ENCODE measurements at regions not wholly inside any gene's neighbourhood (a gene's known extent, or its start where the extent isn't known, plus 50 kb on each side); places are given as distances from the start of the nearest gene placed in this dataset.

DNA sequence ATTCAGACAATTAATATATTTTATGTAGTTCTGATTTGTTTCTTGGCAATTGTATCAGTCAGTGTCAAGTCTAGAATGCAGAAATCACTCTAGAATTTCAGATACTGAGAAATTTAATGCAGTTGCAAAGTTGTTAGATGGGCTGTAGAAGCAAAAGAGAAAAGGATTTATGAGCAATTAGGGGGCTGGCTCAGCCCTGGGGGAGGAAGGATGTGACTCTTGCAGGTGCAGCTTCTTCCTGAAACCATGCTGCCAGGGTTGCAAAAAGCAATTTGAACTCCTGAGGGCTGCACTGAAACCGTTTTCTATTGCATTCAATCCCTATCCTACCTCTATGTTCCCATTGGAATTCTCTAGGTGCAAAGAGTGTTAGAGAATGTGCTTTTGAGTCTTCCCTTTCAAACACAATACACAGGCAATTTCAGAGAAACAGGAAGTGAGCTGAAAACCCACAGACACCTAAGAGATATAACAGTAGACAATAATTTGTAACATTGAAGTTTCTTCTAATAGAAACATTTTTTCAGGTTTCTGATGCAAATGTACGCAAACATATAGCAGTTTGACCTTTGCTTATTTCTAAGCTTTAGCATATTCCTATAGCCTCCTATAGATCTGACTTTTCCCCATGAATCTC is 814.7 kb upstream of the ATXN8OS start:
- FAIRE-seq (no peak), DNase-seq (ENCODE audit: insufficient read length, low spot score) (no peak)
- TF ChIP-seq POU2F2 (IDR thresholded peaks at IDR 0.05; ENCODE audit: low read depth, low read length) (no peak), SPI1 (IDR thresholded peaks at IDR 0.05; ENCODE audit: low read depth, low read length) (peak; percentile 62), TAF1 (IDR thresholded peaks at IDR 0.05; ENCODE audit: low read depth, low read length) (no peak), PAX5 (IDR thresholded peaks at IDR 0.05; ENCODE audit: insufficient read depth, low read length, severe bottlenecking) (no peak)

DNA sequence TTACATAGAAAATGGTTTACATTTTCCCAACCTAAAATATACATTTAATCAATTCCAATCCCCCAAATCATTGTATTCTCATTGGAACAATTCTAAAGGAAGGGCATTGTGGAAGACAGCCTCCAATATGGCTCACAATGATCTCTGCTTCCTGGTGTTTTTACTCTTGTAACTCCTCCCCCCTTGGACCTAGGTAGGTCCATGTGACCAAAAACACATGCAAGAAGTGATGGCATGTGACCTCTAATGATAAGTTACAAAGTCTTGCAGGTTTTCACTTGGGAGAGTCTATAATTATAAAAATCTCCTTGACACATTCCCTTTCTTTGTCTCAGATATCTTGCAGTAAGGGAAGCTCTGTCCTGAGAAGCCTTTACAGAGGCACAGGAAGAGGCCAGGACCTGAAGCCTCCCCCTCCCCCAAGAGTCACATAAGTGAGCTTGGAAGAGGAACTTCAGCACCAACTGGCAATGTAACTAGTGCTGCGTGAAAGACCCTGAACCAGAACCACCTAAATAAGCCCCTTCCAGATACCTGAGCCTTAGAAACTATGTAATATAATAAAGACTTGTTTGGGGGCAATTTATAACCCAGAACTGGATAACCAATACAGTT is 816.2 kb upstream of the ATXN8OS start:
- TF ChIP-seq POLR2AphosphoS5 (IDR thresholded peaks at IDR 0.05; ENCODE audit: low read depth, low read length), result no peak
- no peak for TF ChIP-seq SPI1 (IDR thresholded peaks at IDR 0.05; ENCODE audit: low read depth, low read length)
- no peak for TF ChIP-seq PAX5 (IDR thresholded peaks at IDR 0.05; ENCODE audit: insufficient read depth, low read length, severe bottlenecking)
- TF ChIP-seq TAF1 (IDR thresholded peaks at IDR 0.05; ENCODE audit: low read depth, low read length), result no peak
- no peak for TF ChIP-seq POU2F2 (IDR thresholded peaks at IDR 0.05; ENCODE audit: low read depth, low read length)
- no peak for TF ChIP-seq POLR2A (IDR thresholded peaks at IDR 0.05; ENCODE audit: low read depth, low read length)
- FAIRE-seq, result no peak
- DNase-seq (ENCODE audit: insufficient read length, low spot score), result no peak

DNA sequence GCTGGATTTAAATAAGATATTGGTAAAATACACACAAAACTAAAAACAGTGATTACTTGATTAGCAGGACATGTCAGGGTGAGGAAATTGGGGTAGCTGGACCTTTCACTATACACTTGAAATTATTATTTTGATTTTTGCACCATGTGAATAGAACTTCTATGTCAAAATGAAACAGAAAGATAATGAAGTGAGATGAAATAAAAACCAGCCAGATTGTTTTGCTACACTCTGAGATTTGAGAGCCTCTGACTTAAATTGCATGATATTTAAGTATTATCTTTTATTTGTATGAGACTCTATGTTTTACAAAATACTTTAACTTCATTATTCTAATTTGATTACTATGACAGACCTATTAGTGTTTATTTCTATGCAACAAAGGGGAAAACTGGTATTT is 819.6 kb upstream of the ATXN8OS start:
- TF ChIP-seq POLR2AphosphoS5 (IDR thresholded peaks at IDR 0.05; ENCODE audit: low read depth, low read length), result no peak
- TF ChIP-seq SPI1 (IDR thresholded peaks at IDR 0.05; ENCODE audit: low read depth, low read length), result no peak
- no peak for TF ChIP-seq POLR2A (IDR thresholded peaks at IDR 0.05; ENCODE audit: low read depth, low read length)
- no peak for TF ChIP-seq POU2F2 (IDR thresholded peaks at IDR 0.05; ENCODE audit: low read depth, low read length)
- no peak for TF ChIP-seq PAX5 (IDR thresholded peaks at IDR 0.05; ENCODE audit: insufficient read depth, low read length, severe bottlenecking)
- FAIRE-seq (no peak), DNase-seq (ENCODE audit: insufficient read length, low spot score) (no peak)

DNA sequence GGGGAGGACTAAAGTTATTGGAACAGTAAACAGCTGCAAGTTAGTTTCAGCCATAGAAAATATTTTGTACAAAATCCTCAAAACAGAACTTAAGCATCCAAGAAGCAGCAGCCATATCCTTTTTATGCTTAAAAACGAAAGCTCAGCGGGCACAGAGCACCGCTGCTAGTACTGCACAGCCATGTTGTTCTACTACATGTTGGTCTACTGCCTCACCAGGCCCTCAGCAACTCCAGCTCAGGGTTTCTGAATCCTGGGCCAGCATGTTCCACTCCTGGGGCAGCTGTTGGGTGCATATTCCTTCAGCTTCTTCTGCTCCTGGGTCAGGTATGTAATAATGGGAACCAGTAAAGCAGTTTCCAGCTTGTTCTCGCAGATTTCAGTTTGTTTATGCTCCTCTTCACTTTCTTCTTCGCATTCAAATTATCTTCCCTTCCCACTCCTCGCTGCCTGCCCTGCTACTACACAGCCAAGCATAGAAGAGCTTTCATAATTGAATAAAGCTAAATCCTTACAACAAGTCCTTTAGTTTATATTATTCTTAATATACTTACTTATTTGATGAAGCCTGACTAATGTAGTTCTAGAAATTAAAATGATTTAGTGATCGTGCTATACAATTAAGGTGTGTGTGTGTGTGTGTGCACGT is 820.5 kb upstream of the ATXN8OS start:
- FAIRE-seq (no peak), DNase-seq (ENCODE audit: insufficient read length, low spot score) (no peak)

DNA sequence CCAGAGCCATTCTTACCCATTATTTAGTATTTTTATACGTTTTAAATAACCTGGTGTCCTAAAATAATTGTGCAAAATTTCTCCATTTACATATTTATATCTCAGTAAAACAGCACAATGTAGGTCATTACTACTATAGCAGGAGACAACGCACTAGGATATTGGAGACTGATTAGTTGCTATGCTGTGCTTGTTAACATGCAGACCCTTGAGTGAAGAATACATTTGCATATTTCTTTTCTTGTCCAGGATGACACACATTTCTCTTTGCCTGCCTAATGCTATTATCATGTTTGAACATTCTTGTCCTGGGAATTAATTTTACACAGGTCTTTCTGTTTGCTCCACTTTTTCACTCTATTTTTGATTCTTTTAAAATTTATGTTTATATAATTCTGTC is 823.8 kb upstream of the ATXN8OS start:
- DNase-seq (ENCODE audit: insufficient read length, low spot score) (no peak), FAIRE-seq (no peak)
- TF ChIP-seq POLR2AphosphoS5 (IDR thresholded peaks at IDR 0.05; ENCODE audit: low read depth, low read length) (no peak), PAX5 (IDR thresholded peaks at IDR 0.05; ENCODE audit: insufficient read depth, low read length, severe bottlenecking) (no peak), TAF1 (IDR thresholded peaks at IDR 0.05; ENCODE audit: low read depth, low read length) (no peak), POU2F2 (IDR thresholded peaks at IDR 0.05; ENCODE audit: low read depth, low read length) (no peak), POLR2A (IDR thresholded peaks at IDR 0.05; ENCODE audit: low read depth, low read length) (no peak), SPI1 (IDR thresholded peaks at IDR 0.05; ENCODE audit: low read depth, low read length) (no peak)

More for the DNA sequence above, 820.5 kb upstream of the ATXN8OS start:
- no peak for TF ChIP-seq POLR2AphosphoS5 (IDR thresholded peaks at IDR 0.05; ENCODE audit: low read depth, low read length)
- TF ChIP-seq PAX5 (IDR thresholded peaks at IDR 0.05; ENCODE audit: insufficient read depth, low read length, severe bottlenecking), result no peak
- TF ChIP-seq TAF1 (IDR thresholded peaks at IDR 0.05; ENCODE audit: low read depth, low read length), result no peak
- TF ChIP-seq SPI1 (IDR thresholded peaks at IDR 0.05; ENCODE audit: low read depth, low read length), result no peak
- no peak for TF ChIP-seq POU2F2 (IDR thresholded peaks at IDR 0.05; ENCODE audit: low read depth, low read length)
- no peak for TF ChIP-seq POLR2A (IDR thresholded peaks at IDR 0.05; ENCODE audit: low read depth, low read length)

DNA sequence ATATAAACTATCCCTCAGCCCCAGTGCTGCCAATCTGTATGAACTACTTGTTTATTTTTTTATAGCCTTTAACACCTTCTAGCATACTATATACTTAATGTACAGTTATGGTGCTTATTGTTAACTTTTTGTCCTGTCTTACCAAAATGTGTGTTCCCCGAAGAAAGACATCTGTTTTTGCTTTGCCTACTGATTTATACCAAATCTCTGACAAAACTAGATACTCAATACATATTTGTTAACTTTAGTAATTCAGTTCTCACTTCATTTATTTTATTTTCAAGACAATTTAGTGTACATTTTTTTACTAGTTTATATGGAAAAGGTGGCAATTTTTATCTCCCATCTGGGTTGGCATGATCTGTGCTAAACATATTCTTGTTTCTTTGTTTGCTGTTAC is 824.3 kb upstream of the ATXN8OS start:
- no peak for TF ChIP-seq POU2F2 (IDR thresholded peaks at IDR 0.05; ENCODE audit: low read depth, low read length)
- no peak for TF ChIP-seq POLR2AphosphoS5 (IDR thresholded peaks at IDR 0.05; ENCODE audit: low read depth, low read length)
- TF ChIP-seq SPI1 (IDR thresholded peaks at IDR 0.05; ENCODE audit: low read depth, low read length), result no peak
- no peak for TF ChIP-seq TAF1 (IDR thresholded peaks at IDR 0.05; ENCODE audit: low read depth, low read length)
- TF ChIP-seq PAX5 (IDR thresholded peaks at IDR 0.05; ENCODE audit: insufficient read depth, low read length, severe bottlenecking), result no peak
- TF ChIP-seq POLR2A (IDR thresholded peaks at IDR 0.05; ENCODE audit: low read depth, low read length), result no peak
- no peak for DNase-seq (ENCODE audit: insufficient read length, low spot score)
- no peak for FAIRE-seq

DNA sequence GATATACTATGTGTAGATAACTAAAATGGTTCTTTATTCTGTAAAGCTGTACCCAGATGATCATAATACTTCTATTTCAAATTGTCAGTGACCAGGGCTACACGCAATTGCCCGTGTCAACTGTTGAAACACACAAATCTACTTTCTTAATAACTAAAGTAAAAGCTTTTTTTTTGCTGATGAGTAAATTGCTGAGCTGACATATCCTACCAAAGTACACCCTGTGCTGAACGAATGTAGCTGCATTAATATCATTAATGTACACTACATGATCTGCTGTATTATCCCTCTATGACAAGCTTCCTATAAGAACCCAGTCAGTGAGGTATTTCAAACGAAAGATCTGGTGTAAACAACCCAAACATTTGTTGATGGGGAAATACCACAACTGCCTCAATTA is 827.2 kb upstream of the ATXN8OS start:
- no peak for FAIRE-seq
- TF ChIP-seq POU2F2 (IDR thresholded peaks at IDR 0.05; ENCODE audit: low read depth, low read length), result no peak
- no peak for TF ChIP-seq PAX5 (IDR thresholded peaks at IDR 0.05; ENCODE audit: insufficient read depth, low read length, severe bottlenecking)
- TF ChIP-seq POLR2A (IDR thresholded peaks at IDR 0.05; ENCODE audit: low read depth, low read length), result no peak
- no peak for TF ChIP-seq POLR2AphosphoS5 (IDR thresholded peaks at IDR 0.05; ENCODE audit: low read depth, low read length)
- TF ChIP-seq SPI1 (IDR thresholded peaks at IDR 0.05; ENCODE audit: low read depth, low read length), result no peak
- TF ChIP-seq TAF1 (IDR thresholded peaks at IDR 0.05; ENCODE audit: low read depth, low read length), result no peak
- DNase-seq (ENCODE audit: insufficient read length, low spot score), result no peak

DNA sequence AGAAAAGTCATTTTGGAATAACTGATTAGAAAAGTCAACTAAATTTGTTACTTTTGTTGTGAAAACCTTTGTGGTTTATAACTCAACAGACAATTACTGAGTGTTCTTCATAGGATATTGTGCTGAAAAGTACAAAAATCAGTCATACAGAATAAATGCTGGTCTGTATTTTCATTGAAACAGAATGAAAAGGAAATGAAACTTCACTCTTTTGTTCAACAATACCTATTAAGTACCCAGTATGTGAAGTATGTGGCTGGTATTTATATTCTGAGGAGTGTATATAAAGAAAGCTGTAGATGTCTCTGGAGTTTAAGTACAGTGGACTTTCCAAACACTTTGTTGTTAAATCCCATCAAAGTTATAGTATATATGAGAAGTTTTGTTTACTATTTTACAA is 828.4 kb upstream of the ATXN8OS start:
- TF ChIP-seq POLR2AphosphoS5 (IDR thresholded peaks at IDR 0.05; ENCODE audit: low read depth, low read length), result no peak
- no peak for TF ChIP-seq PAX5 (IDR thresholded peaks at IDR 0.05; ENCODE audit: insufficient read depth, low read length, severe bottlenecking)
- TF ChIP-seq POU2F2 (IDR thresholded peaks at IDR 0.05; ENCODE audit: low read depth, low read length), result no peak
- DNase-seq (ENCODE audit: insufficient read length, low spot score) (no peak), FAIRE-seq (no peak)

DNA sequence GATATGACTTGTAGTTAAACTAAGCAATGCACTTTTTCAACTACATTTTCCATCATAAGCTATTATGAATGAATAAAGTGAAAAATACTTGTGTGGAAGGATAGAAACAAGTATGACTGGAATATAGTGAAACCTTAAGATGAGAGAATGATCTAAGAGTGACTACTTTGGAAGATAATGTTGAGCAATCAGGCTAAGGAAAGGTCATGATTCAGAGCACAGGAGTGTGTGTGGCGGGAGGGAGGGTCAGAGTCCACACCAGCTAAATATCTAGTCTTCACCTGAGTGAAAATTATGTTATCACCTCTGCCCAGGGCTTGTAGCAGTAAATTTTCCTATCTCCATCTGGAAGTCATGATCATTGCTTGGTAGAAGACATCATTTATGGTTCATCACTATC is 833.4 kb upstream of the ATXN8OS start:
- FAIRE-seq, result no peak

More for the DNA sequence above, 833.4 kb upstream of the ATXN8OS start:
- no peak for TF ChIP-seq SPI1 (IDR thresholded peaks at IDR 0.05; ENCODE audit: low read depth, low read length)
- no peak for TF ChIP-seq POLR2AphosphoS5 (IDR thresholded peaks at IDR 0.05; ENCODE audit: low read depth, low read length)
- TF ChIP-seq PAX5 (IDR thresholded peaks at IDR 0.05; ENCODE audit: insufficient read depth, low read length, severe bottlenecking), result no peak
- no peak for TF ChIP-seq POU2F2 (IDR thresholded peaks at IDR 0.05; ENCODE audit: low read depth, low read length)
- no peak for DNase-seq (ENCODE audit: insufficient read length, low spot score)
